Uterus (tissue), 3 donors: ENCODE measurements at regions not wholly inside any gene's neighbourhood (a gene's known extent, or its start where the extent isn't known, plus 50 kb on each side); places are given as distances from the start of the nearest gene placed in this dataset.

Experiments used
- DNase-seq, 2 donors: peaks; one replicate each; pipeline ENCODE4 v3.0.0-alpha.2; 2019 to 2020
- H3K27ac ChIP-seq, 2 donors: fragments of 200-600 bp; sonication (generic); 1 replicate in 1 of 2; 2 replicates in 1 of 2; pipeline ENCODE4 v1.5.1; 2016 to 2018
- H3K27me3 ChIP-seq, 2 donors: fragments of 200-600 bp; sonication (generic); one replicate each; pipeline ENCODE4 v1.5.1; 2018 to 2019; ENCODE audit warnings: control low read depth in 1 of 2
- H3K36me3 ChIP-seq, 2 donors: fragments of 200-600 bp; sonication (generic); one replicate each; pipeline ENCODE4 v1.5.1; 2019; ENCODE audit warnings: control low read depth in 1 of 2
- H3K4me1 ChIP-seq, 2 donors: fragments of 200-600 bp; sonication (generic); one replicate each; pipeline ENCODE4 v1.5.1; 2018 to 2019; ENCODE audit warnings: control low read depth in 1 of 2
- H3K4me3 ChIP-seq, 2 donors: fragments of 200-600 bp; sonication (generic); 1 replicate in 1 of 2; 2 replicates in 1 of 2; pipeline ENCODE4 v1.5.1; 2018 to 2019; ENCODE audit warnings: mild to moderate bottlenecking in 1 of 2
- H3K9me3 ChIP-seq, 2 donors: fragments of 200-600 bp; sonication (generic); one replicate each; pipeline ENCODE4 v1.5.1; 2019; ENCODE audit warnings: control low read depth in 1 of 2
- POLR2A ChIP-seq, 2 donors: fragments of 450-650 bp; IDR thresholded peaks; one replicate each; pipeline ENCODE4 v1.6.1; 2016; ENCODE audit warnings: antibody characterized with exemption in 2 of 2, mild to moderate bottlenecking in 1 of 2, moderate library complexity in 1 of 2
- intact Hi-C: fragments of 100-400 bp; cut with DNase I; formaldehyde crosslinking; loops from one replicate; pipeline ENCODE4 v1.15.1; 2023; ENCODE audit warnings: low total_unique reads
- TF ChIP-seq, protein P1 (sequence below), 4 experiments: fragments of 200-600 bp in 2 of 4; fragments of 450-650 bp in 2 of 4; sonication (generic) in 2 of 4; IDR thresholded peaks; one replicate each; pipeline ENCODE4 v1.5.1; 2016 to 2019; ENCODE audit warnings: antibody characterized with exemption in 4 of 4, mild to moderate bottlenecking in 2 of 4, moderate library complexity in 1 of 4
- donor health status: DM: yes; HTN: yes; CAD: no.

DNA sequence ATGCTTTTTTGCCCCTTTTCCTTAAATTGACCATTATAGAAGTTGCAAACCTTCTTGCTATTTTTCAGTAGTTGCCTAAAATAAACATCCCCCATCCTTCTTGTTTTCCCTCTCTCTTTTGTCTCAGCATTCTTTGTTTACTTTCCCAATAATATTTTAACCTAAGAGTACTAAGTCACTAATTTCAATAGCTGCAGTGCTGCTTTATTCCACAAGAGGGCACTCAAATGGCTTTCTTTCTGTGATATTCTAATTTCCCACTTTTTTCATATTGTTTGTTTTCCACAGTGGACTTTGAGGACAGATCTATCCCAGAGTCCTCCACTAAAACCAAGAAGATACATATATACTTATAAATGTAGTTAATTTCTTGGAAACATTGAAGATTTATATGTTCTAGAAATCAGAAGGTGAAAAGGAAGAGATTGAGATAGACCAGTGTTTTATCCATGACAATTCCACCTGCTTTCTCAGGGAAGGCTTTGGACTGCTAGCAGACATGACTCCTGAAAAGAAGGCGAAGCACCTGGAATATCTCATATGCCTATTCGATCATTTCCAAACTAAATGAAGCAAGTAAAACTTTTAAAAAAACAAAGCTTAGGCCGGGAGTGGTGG lies 104.8 kb upstream of the GRIK1 start:
- Histone ChIP-seq H3K4me1 (no peaks in the 10 kb centered on the region), H3K36me3 (no peaks in the 10 kb centered on the region), H3K27me3 (no peaks in the 10 kb centered on the region), H3K4me3 (no peak overlapping the region), H3K27ac (no peak overlapping the region), H3K9me3 (no peaks in the 10 kb centered on the region)
- intact Hi-C loops: no loop called here
- no peak for DNase-seq
- TF ChIP-seq POLR2A (IDR thresholded peaks at IDR 0.05): no peak
- TF ChIP-seq, protein P1, sequence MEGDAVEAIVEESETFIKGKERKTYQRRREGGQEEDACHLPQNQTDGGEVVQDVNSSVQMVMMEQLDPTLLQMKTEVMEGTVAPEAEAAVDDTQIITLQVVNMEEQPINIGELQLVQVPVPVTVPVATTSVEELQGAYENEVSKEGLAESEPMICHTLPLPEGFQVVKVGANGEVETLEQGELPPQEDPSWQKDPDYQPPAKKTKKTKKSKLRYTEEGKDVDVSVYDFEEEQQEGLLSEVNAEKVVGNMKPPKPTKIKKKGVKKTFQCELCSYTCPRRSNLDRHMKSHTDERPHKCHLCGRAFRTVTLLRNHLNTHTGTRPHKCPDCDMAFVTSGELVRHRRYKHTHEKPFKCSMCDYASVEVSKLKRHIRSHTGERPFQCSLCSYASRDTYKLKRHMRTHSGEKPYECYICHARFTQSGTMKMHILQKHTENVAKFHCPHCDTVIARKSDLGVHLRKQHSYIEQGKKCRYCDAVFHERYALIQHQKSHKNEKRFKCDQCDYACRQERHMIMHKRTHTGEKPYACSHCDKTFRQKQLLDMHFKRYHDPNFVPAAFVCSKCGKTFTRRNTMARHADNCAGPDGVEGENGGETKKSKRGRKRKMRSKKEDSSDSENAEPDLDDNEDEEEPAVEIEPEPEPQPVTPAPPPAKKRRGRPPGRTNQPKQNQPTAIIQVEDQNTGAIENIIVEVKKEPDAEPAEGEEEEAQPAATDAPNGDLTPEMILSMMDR (IDR thresholded peaks at IDR 0.05): peak; percentile 42 to 55 (median 46)

DNA sequence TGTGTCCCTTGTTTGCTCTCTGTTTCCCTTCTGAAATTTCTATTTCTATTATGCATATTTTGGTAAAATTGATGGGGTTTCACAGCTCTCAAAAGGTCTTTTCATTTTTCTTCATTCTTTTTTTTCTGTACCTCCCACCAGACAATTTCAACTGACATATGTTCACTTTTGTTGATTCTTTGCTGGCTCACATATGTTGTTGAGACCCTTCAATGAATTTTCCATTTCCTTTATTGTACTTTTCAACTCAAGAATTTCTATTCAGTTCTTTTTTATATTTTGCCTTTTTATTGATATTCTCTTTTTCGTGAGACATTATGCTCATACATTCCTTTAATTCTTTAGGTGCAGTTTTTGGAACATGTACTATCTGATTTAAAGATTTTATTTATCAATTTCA lies 102.6 kb upstream of the GRIK1 start:
- Histone ChIP-seq H3K27me3 (no peaks in the 10 kb centered on the region), H3K4me1 (no peaks in the 10 kb centered on the region), H3K9me3 (no peaks in the 10 kb centered on the region), H3K36me3 (no peaks in the 10 kb centered on the region), H3K4me3 (no peak overlapping the region), H3K27ac (no peak overlapping the region)
- DNase-seq: no peak
- intact Hi-C loops: no loop called here
- no peak for TF ChIP-seq POLR2A (IDR thresholded peaks at IDR 0.05)
- TF ChIP-seq, protein P1 (IDR thresholded peaks at IDR 0.05): no peak

DNA sequence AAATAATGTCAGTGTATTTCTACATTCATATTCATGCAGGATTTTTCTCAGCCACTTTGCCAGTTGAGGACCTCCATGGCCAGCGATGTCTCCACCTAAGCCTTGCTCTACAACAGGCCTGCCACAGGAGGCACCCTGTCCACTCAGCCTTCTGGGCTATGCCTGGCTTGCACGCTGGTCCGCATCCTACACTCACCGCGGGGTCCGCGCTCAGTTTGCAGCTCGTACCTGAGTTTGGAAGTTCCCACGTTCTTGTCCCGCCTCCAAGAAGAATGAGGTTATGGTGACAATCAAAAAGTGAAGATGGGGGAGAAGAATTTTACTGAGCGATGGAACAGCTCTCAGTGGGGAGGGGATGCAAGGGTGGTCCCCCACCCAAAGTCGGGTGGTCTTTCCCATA lies 93.6 kb upstream of the GRIK1 start:
- H3K27ac ChIP-seq: no peak overlapping the region
- H3K4me3 ChIP-seq: no peak overlapping the region
- H3K36me3 ChIP-seq: no peaks in the 10 kb centered on the region
- no peaks in the 10 kb centered on the region for H3K4me1 ChIP-seq
- TF ChIP-seq, protein P1 (IDR thresholded peaks at IDR 0.05): no peak
- TF ChIP-seq POLR2A (IDR thresholded peaks at IDR 0.05): no peak
- no peak for DNase-seq
- no peaks in the 10 kb centered on the region for H3K9me3 ChIP-seq
- H3K27me3 ChIP-seq: no peaks in the 10 kb centered on the region
- intact Hi-C loops: no loop called here

DNA sequence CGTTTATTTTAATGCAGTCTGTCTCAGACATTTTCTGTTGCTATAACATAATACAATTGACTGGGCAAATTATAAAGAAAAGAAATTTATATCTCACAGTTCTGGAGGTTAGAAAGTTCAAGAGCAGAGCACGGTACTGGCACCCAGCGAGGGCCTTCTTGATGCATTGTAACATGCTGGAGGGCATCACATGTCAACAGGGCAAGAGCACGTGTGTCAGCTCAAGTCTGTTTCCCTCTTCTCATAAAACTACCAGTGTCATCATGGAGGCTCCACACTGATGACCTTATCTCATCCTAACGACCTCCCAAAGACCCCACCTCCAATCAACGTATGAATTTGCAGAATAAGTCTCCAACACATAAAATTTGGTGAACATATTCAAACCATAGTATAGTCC lies 90.6 kb upstream of the GRIK1 start:
- Histone ChIP-seq H3K9me3 (no peaks in the 10 kb centered on the region), H3K27ac (no peak overlapping the region), H3K27me3 (no peaks in the 10 kb centered on the region), H3K4me1 (no peaks in the 10 kb centered on the region), H3K4me3 (no peak overlapping the region), H3K36me3 (no peaks in the 10 kb centered on the region)
- TF ChIP-seq, protein P1 (IDR thresholded peaks at IDR 0.05): no peak
- no peak for TF ChIP-seq POLR2A (IDR thresholded peaks at IDR 0.05)
- intact Hi-C loops: no loop called here
- DNase-seq: no peak

GRCh38 chr21:30028537-30028936 lies 88.7 kb upstream of the GRIK1 start:
- H3K27me3 ChIP-seq: no peaks in the 10 kb centered on the region
- no peak overlapping the region for H3K4me3 ChIP-seq
- no peak for TF ChIP-seq POLR2A (IDR thresholded peaks at IDR 0.05)
- TF ChIP-seq, protein P1 (IDR thresholded peaks at IDR 0.05): no peak
- H3K9me3 ChIP-seq: no peaks in the 10 kb centered on the region
- H3K4me1 ChIP-seq: no peaks in the 10 kb centered on the region
- no peak for DNase-seq
- no peaks in the 10 kb centered on the region for H3K36me3 ChIP-seq
- no peak overlapping the region for H3K27ac ChIP-seq
- intact Hi-C loops: no loop called here
